H1 (cell line): ENCODE measurements at regions not wholly inside any gene's neighbourhood (a gene's known extent, or its start where the extent isn't known, plus 50 kb on each side); places are given as distances from the start of the nearest gene placed in this dataset.

Experiments
- CTCF ChIA-PET: fragments of 300-600 bp; sonication (Branson Sonifier 250); formaldehyde crosslinking; loops from one replicate; lab custom pipeline; 2021; ENCODE audit not compliant: partially characterized antibody; lab: Charles Lee
- POLR2A ChIA-PET: fragments of 300-600 bp; sonication (Branson Sonifier 250); formaldehyde crosslinking; loops from one replicate; lab custom pipeline; 2021; ENCODE audit warnings: inconsistent platforms; ENCODE audit not compliant: partially characterized antibody; lab: Charles Lee
- DNase-seq, 2 experiments: peaks; one replicate each; pipeline versions ENCODE4 v3.0.0 to v3.0.0-alpha.2; 2010 to 2022; ENCODE audit warnings: low spot score in 2 of 2, low read depth in 1 of 2, mixed read lengths in 1 of 2
- FAIRE-seq: peaks from 2 replicates; lab custom pipeline; 2011; peaks lifted over from hg19 to GRCh38; lab: Jason Lieb, UNC
- H2AFZ ChIP-seq: 2 replicates; pipeline ENCODE4 v1.8.1; 2012; ENCODE audit warnings: low read length, inconsistent platforms
- H2AK5ac ChIP-seq: 2 replicates; pipeline ENCODE4 v1.6.1; 2013; ENCODE audit warnings: low read depth, low read length
- H2BK120ac ChIP-seq: replicated peaks from 2 replicates; pipeline ENCODE3; 2013; ENCODE audit warnings: low read depth, low read length, inconsistent platforms
- H2BK12ac ChIP-seq: 2 replicates; pipeline ENCODE4 v1.6.1; 2013; ENCODE audit warnings: low read depth, low read length
- H2BK15ac ChIP-seq: 2 replicates; pipeline ENCODE4 v1.6.1; 2013; ENCODE audit warnings: low read length
- H2BK20ac ChIP-seq: 2 replicates; pipeline ENCODE4 v1.6.1; 2013; ENCODE audit warnings: low read length
- H2BK5ac ChIP-seq: 2 replicates; pipeline ENCODE4 v1.6.1; 2013; ENCODE audit warnings: low read depth, low read length
- H3K14ac ChIP-seq: 2 replicates; pipeline ENCODE4 v1.6.1; 2013; ENCODE audit warnings: inconsistent platforms; ENCODE audit not compliant: insufficient read length
- H3K18ac ChIP-seq: 2 replicates; pipeline ENCODE4 v1.6.1; 2013; ENCODE audit warnings: low read length; ENCODE audit errors: extremely low read depth
- H3K23ac ChIP-seq: 2 replicates; pipeline ENCODE4 v1.6.1; 2013; ENCODE audit warnings: inconsistent platforms; ENCODE audit not compliant: insufficient read length
- H3K23me2 ChIP-seq: 2 replicates; pipeline ENCODE4 v1.6.1; 2013; ENCODE audit warnings: low read depth, low read length
- H3K27ac ChIP-seq: 2 replicates; pipeline ENCODE4 v1.6.1; 2011; ENCODE audit warnings: low read depth, low read length, inconsistent platforms
- H3K27me3 ChIP-seq, 4 experiments: replicated peaks in 1 of 4; 1 replicate in 1 of 4; 2 replicates in 3 of 4; pipeline versions ENCODE4 v1.6.1 to v1.8.1; 2011 to 2013; ENCODE audit warnings: low read length in 3 of 4, mild to moderate bottlenecking in 3 of 4, inconsistent platforms in 2 of 4, mixed read lengths in 2 of 4, moderate library complexity in 1 of 4; ENCODE audit not compliant: control insufficient read depth in 3 of 4, insufficient read depth in 3 of 4; ENCODE audit errors: extremely low read depth in 1 of 4
- H3K36me3 ChIP-seq, 4 experiments: 2 replicates each; pipeline versions ENCODE4 v1.6.1 to v1.8.1; 2011 to 2013; ENCODE audit warnings: mild to moderate bottlenecking in 4 of 4, low read length in 3 of 4, moderate library complexity in 2 of 4, control low read depth in 1 of 4, inconsistent platforms in 1 of 4; ENCODE audit not compliant: insufficient read depth in 4 of 4, control insufficient read depth in 2 of 4
- H3K4ac ChIP-seq: replicated peaks from 2 replicates; pipeline ENCODE3; 2013; ENCODE audit warnings: low read length, low read depth, mixed read lengths, inconsistent platforms; ENCODE audit not compliant: insufficient read length
- H3K4me1 ChIP-seq, 4 experiments: replicated peaks in 1 of 4; 1 replicate in 1 of 4; 2 replicates in 3 of 4; pipeline versions ENCODE4 v1.6.1 to v1.8.1; 2011 to 2013; ENCODE audit warnings: low read length in 3 of 4, inconsistent platforms in 2 of 4, mixed read lengths in 1 of 4; ENCODE audit not compliant: insufficient read depth in 4 of 4, control insufficient read depth in 3 of 4
- H3K4me2 ChIP-seq, 2 experiments: 2 replicates each; pipeline versions ENCODE4 v1.6.1 to v1.8.1; 2011 to 2013; ENCODE audit warnings: low read depth in 2 of 2, low read length in 2 of 2, control low read depth in 1 of 2, inconsistent platforms in 1 of 2, mild to moderate bottlenecking in 1 of 2; ENCODE audit not compliant: insufficient read depth in 1 of 2
- H3K4me3 ChIP-seq, 4 experiments: fragments of 200-600, 300-600 bp in 1 of 4; sonication (generic), shearing (Covaris generic), sonication (Bioruptor Twin) in 1 of 4; 2 replicates each; pipeline versions ENCODE4 v1.5.1 to v1.8.1; 2011 to 2016; ENCODE audit warnings: low read length in 4 of 4, low read depth in 3 of 4, control low read depth in 2 of 4, inconsistent platforms in 2 of 4, mild to moderate bottlenecking in 2 of 4, mixed read lengths in 1 of 4, moderate library complexity in 1 of 4; ENCODE audit not compliant: insufficient read depth in 2 of 4; ENCODE audit errors: extremely low read depth in 1 of 4
- H3K56ac ChIP-seq: replicated peaks from 2 replicates; pipeline ENCODE3; 2013; ENCODE audit warnings: low read depth, mild to moderate bottlenecking, mixed read lengths, low read length, inconsistent platforms; ENCODE audit not compliant: insufficient read length
- H3K79me1 ChIP-seq: 2 replicates; pipeline ENCODE4 v1.6.1; 2013; ENCODE audit warnings: low read depth, low read length, control low read depth
- H3K79me2 ChIP-seq, 2 experiments: 2 replicates each; pipeline versions ENCODE4 v1.6.1 to v1.8.1; 2012 to 2013; ENCODE audit warnings: low read length in 2 of 2, mild to moderate bottlenecking in 2 of 2, inconsistent platforms in 1 of 2; ENCODE audit not compliant: insufficient read depth in 2 of 2, control insufficient read depth in 1 of 2
- H3K9ac ChIP-seq, 4 experiments: replicated peaks in 1 of 4; 1 replicate in 1 of 4; 2 replicates in 3 of 4; pipeline versions ENCODE4 v1.6.1 to v1.8.1; 2011 to 2013; ENCODE audit warnings: low read depth in 3 of 4, low read length in 3 of 4, control low read depth in 2 of 4, mild to moderate bottlenecking in 2 of 4, moderate library complexity in 2 of 4, inconsistent platforms in 1 of 4; ENCODE audit errors: extremely low read depth in 1 of 4
- H3K9me3 ChIP-seq, 2 experiments: 2 replicates each; pipeline versions ENCODE4 v1.6.1 to v1.8.1; 2012 to 2013; ENCODE audit warnings: mild to moderate bottlenecking in 2 of 2, moderate library complexity in 2 of 2, control low read depth in 1 of 2, inconsistent platforms in 1 of 2, low read depth in 1 of 2, low read length in 1 of 2, mixed read lengths in 1 of 2; ENCODE audit not compliant: insufficient read depth in 2 of 2
- H4K20me1 ChIP-seq, 2 experiments: replicated peaks in 1 of 2; 2 replicates each; pipeline versions ENCODE3 to v1.8.1; 2011 to 2013; ENCODE audit warnings: inconsistent platforms in 2 of 2, low read length in 2 of 2, mild to moderate bottlenecking in 1 of 2; ENCODE audit not compliant: insufficient read depth in 2 of 2, control insufficient read depth in 1 of 2
- H4K5ac ChIP-seq: 2 replicates; pipeline ENCODE4 v1.6.1; 2013; ENCODE audit warnings: low read length, low read depth, mixed read lengths, inconsistent platforms; ENCODE audit not compliant: insufficient read length
- H4K8ac ChIP-seq: 2 replicates; pipeline ENCODE4 v1.8.0; 2013; ENCODE audit warnings: mild to moderate bottlenecking, moderate library complexity, low read length, inconsistent platforms; ENCODE audit not compliant: insufficient read depth; ENCODE audit errors: extremely low read depth
- H4K91ac ChIP-seq: replicated peaks from 2 replicates; pipeline ENCODE3; 2013; ENCODE audit warnings: low read length, mixed read lengths, inconsistent platforms; ENCODE audit not compliant: insufficient read length
- BRCA1 ChIP-seq: IDR thresholded peaks from 2 replicates; pipeline ENCODE4 v1.6.1; 2012; ENCODE audit warnings: low read depth, low read length, improper control_type of control experiment
- CEBPB ChIP-seq: IDR thresholded peaks from 2 replicates; pipeline ENCODE4 v1.6.1; 2012; ENCODE audit warnings: low read depth, low read length
- CHD2 ChIP-seq: IDR thresholded peaks from 2 replicates; pipeline ENCODE4 v1.6.1; 2012; ENCODE audit warnings: low read length, improper control_type of control experiment
- EZH2 ChIP-seq: fragments of 200-600 bp; sonication (generic); IDR thresholded peaks from 2 replicates; pipeline ENCODE4 v1.7.1; 2012; ENCODE audit warnings: low read depth, mild to moderate bottlenecking, moderate library complexity, low read length, inconsistent platforms; ENCODE audit not compliant: severe bottlenecking
- HDAC6 ChIP-seq: IDR thresholded peaks from one replicate; pipeline ENCODE4 v1.7.1; 2012; ENCODE audit warnings: low read depth, mild to moderate bottlenecking, inconsistent platforms, low read length, moderate library complexity
- KDM4A ChIP-seq: IDR thresholded peaks from one replicate; pipeline ENCODE4 v1.7.1; 2012; ENCODE audit warnings: low read depth, mild to moderate bottlenecking, moderate library complexity, low read length, inconsistent platforms; ENCODE audit not compliant: severe bottlenecking
- NRF1 ChIP-seq: IDR thresholded peaks from 2 replicates; pipeline ENCODE4 v1.6.1; 2011; ENCODE audit warnings: mild to moderate bottlenecking, low read depth, low read length, improper control_type of control experiment
- POLR2AphosphoS5 ChIP-seq: IDR thresholded peaks from 2 replicates; pipeline ENCODE4 v1.6.1; 2011; ENCODE audit warnings: low read depth, low read length
- RBBP5 ChIP-seq: IDR thresholded peaks from 2 replicates; pipeline ENCODE4 v1.7.1; 2012; ENCODE audit warnings: low read depth, mild to moderate bottlenecking, inconsistent platforms, low read length, moderate library complexity, borderline replicate concordance
- SAP30 ChIP-seq: fragments of 300-600 bp; sonication (generic); IDR thresholded peaks from 2 replicates; pipeline ENCODE4 v1.7.1; 2012; ENCODE audit warnings: low read length, moderate library complexity, mild to moderate bottlenecking, inconsistent platforms; ENCODE audit not compliant: insufficient read depth, insufficient replicate concordance
- TAF7 ChIP-seq: optimal IDR thresholded peaks from 2 replicates; pipeline ENCODE3; 2011; ENCODE audit warnings: low read depth, mild to moderate bottlenecking, inconsistent platforms, low read length, moderate library complexity, borderline replicate concordance
- WGBS, 2 experiments: shearing (Covaris generic) in 1 of 2; methylation state at CpG; one replicate each; pipeline versions ENCODE4 v1.1.6 to v1.1.7; 2013 to 2015; ENCODE audit warnings: low lambda C conversion rate in 2 of 2, mixed read lengths in 2 of 2, inconsistent platforms in 1 of 2, low coverage in 1 of 2, missing lambda C conversion rate in 1 of 2; ENCODE audit not compliant: insufficient replicate concordance in 2 of 2, insufficient coverage in 1 of 2, insufficient read length in 1 of 2; ENCODE audit errors: extremely low coverage in 1 of 2, missing lambda C conversion rate in 1 of 2; 5-methylcytosine and 5-hydroxymethylcytosine counted together

DNA sequence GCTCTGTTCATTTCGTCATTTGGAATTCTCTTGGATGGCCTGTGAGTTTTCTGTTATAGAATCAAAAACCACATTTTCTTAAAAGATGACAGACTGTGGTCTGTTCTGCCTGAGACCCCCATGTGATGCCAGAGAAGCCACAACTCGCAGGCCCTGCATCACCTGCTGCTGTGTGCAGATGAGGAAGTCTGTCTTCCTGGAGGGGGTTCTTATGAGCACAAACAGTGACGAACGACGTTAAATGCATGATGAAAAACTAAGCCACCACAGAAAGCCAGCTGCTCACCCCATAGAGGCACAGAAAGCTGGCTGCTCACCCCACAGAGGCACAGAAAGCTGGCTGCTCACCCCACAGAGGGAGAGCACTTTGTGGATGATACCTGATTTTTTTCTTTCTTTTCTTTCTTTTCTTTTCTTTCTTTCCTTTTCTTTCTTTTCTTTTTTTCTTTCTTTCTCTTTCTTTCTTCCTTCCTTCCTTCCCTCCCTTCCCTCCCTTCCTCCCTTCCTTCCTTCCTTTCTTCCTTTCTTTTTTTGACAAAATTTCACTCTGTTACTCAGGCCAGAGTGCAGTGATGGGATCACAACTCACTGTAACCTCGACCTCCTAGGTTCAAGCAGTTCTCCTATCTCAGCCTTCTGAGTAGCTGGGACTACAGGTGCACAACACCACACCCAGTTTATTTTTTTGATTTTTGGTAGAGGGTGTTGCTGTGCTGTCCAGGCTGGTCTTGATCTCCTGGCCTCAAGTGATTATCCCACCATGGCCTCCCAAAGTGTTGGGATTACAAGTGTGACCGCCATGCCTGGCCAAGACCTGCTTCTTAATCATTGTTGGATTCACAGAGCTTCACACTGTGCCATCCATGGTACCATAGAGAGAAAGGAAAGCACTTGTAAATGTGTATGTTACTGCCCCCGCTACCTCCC, 1191.4 kb downstream of the UQCRFS1 start:
- Histone ChIP-seq H4K8ac (no peak overlapping the region), H3K9ac (no peak overlapping the region), H3K23me2 (no peaks in the 10 kb centered on the region), H2BK12ac (no peak overlapping the region), H3K79me1 (no peaks in the 10 kb centered on the region), H3K9me3 (no peaks in the 10 kb centered on the region), H4K91ac (no peak overlapping the region), H3K56ac (no peak overlapping the region), H2BK15ac (no peak overlapping the region), H2BK120ac (no peak overlapping the region), H3K18ac (no peak overlapping the region), H3K27me3 (no peaks in the 10 kb centered on the region; a peak in 1 of 7 replicates), H3K4me2 (no peak overlapping the region), H2AK5ac (no peak overlapping the region), H2AFZ (no peak overlapping the region), H3K36me3 (no peaks in the 10 kb centered on the region), H3K27ac (no peak overlapping the region), H3K4me1 (peaks cover 0 to 6% (median 2%) of the 10 kb centered on the region in 4 experiments; a peak in 2 of 7 replicates), H3K4ac (no peak overlapping the region), H4K20me1 (no peaks in the 10 kb centered on the region), H3K23ac (no peak overlapping the region), H3K14ac (no peak overlapping the region), H2BK20ac (no peak overlapping the region), H2BK5ac (no peak overlapping the region), H3K4me3 (no peak overlapping the region), H3K79me2 (no peaks in the 10 kb centered on the region), H4K5ac (no peak overlapping the region)
- no peak for FAIRE-seq
- ChIA-PET CTCF (interaction anchor here (0.8 to 1.1 kb wide), 5 partner anchors 8 to 195 kb away, joined by 3 to 5 read pairs (median 4); no protein-coding TSS in a partner anchor), POLR2A (no interaction called here)
- 88% methylated on average over 8 of the region's 8 CpGs; no CpG with 5 or more reads in 1 of the 2 experiments for WGBS, 2 experiments
- DNase-seq = no peak
- no peak for TF ChIP-seq SAP30
- TF ChIP-seq RBBP5 = no peak
- no peak for TF ChIP-seq HDAC6
- no peak for TF ChIP-seq CEBPB
- TF ChIP-seq EZH2 = no peak
- no peak for TF ChIP-seq BRCA1
- no peak for TF ChIP-seq POLR2AphosphoS5
- no peak for TF ChIP-seq TAF7
- no peak for TF ChIP-seq KDM4A
- TF ChIP-seq NRF1 = no peak
- TF ChIP-seq CHD2 = no peak
